ENCODE measurements at regions not wholly inside any gene's neighbourhood (a gene's known extent, or its start where the extent isn't known, plus 50 kb on each side); places are given as distances from the start of the nearest gene placed in this dataset.

GRCh38 chr5:34526682-34527305 lies 129.3 kb upstream of the RAI14 start:
- no peak for DNase-seq (ENCODE audit: extremely low read depth in 1 of 2, low read depth in 1 of 2)

- no peak for DNase-seq (ENCODE audit: extremely low read depth in 1 of 2, low read depth in 1 of 2)
These were observed 126.4 kb upstream of the RAI14 start for GRCh38 chr5:34529581-34530331.

GRCh38 chr5:34530637-34531036 lies 125.5 kb upstream of the RAI14 start:
- no peak for DNase-seq (ENCODE audit: extremely low read depth in 1 of 2, low read depth in 1 of 2)

- no peak for DNase-seq (ENCODE audit: extremely low read depth in 1 of 2, low read depth in 1 of 2)
These were observed 124.3 kb upstream of the RAI14 start for GRCh38 chr5:34531751-34532360.

- no peak for DNase-seq (ENCODE audit: extremely low read depth in 1 of 2, low read depth in 1 of 2)
These were observed 122.3 kb upstream of the RAI14 start for GRCh38 chr5:34533582-34534522.

- no peak for DNase-seq (ENCODE audit: extremely low read depth in 1 of 2, low read depth in 1 of 2)
These were observed 121.5 kb upstream of the RAI14 start for GRCh38 chr5:34534523-34535103.

- DNase-seq (ENCODE audit: extremely low read depth in 1 of 2, low read depth in 1 of 2): no peak
These were observed 120.7 kb upstream of the RAI14 start for GRCh38 chr5:34535433-34535832.

- DNase-seq (ENCODE audit: extremely low read depth in 1 of 2, low read depth in 1 of 2): no peak
These were observed 120.0 kb upstream of the RAI14 start for GRCh38 chr5:34535944-34536623.

- DNase-seq (ENCODE audit: extremely low read depth in 1 of 2, low read depth in 1 of 2): no peak
These were observed 119.4 kb upstream of the RAI14 start for GRCh38 chr5:34536699-34537098.

- DNase-seq (ENCODE audit: extremely low read depth in 1 of 2, low read depth in 1 of 2): no peak
These were observed 118.0 kb upstream of the RAI14 start for GRCh38 chr5:34538026-34538672.

- no peak for DNase-seq (ENCODE audit: extremely low read depth in 1 of 2, low read depth in 1 of 2)
These were observed 116.9 kb upstream of the RAI14 start for GRCh38 chr5:34539183-34539582.

GRCh38 chr5:34541067-34541466 lies 115.1 kb upstream of the RAI14 start:
- no peak for DNase-seq (ENCODE audit: extremely low read depth in 1 of 2, low read depth in 1 of 2)

- DNase-seq (ENCODE audit: extremely low read depth in 1 of 2, low read depth in 1 of 2): no peak
These were observed 113.3 kb upstream of the RAI14 start for GRCh38 chr5:34542818-34543217.

GRCh38 chr5:34543687-34544086 lies 112.4 kb upstream of the RAI14 start:
- no peak for DNase-seq (ENCODE audit: extremely low read depth in 1 of 2, low read depth in 1 of 2)

- DNase-seq (ENCODE audit: extremely low read depth in 1 of 2, low read depth in 1 of 2): no peak
These were observed 111.7 kb upstream of the RAI14 start for GRCh38 chr5:34544403-34544802.

- DNase-seq (ENCODE audit: extremely low read depth in 1 of 2, low read depth in 1 of 2): no peak
These were observed 111.0 kb upstream of the RAI14 start for GRCh38 chr5:34545164-34545563.

- no peak for DNase-seq (ENCODE audit: extremely low read depth in 1 of 2, low read depth in 1 of 2)
These were observed 110.5 kb upstream of the RAI14 start for GRCh38 chr5:34545626-34546025.

GRCh38 chr5:34547300-34548085 lies 108.6 kb upstream of the RAI14 start:
- no peak for DNase-seq (ENCODE audit: extremely low read depth in 1 of 2, low read depth in 1 of 2)

- DNase-seq (ENCODE audit: extremely low read depth in 1 of 2, low read depth in 1 of 2): no peak
These were observed 108.1 kb upstream of the RAI14 start for GRCh38 chr5:34548086-34548403.
